ENCODE measurements at regions not wholly inside any gene's neighbourhood (a gene's known extent, or its start where the extent isn't known, plus 50 kb on each side); places are given as distances from the start of the nearest gene placed in this dataset.

DNA sequence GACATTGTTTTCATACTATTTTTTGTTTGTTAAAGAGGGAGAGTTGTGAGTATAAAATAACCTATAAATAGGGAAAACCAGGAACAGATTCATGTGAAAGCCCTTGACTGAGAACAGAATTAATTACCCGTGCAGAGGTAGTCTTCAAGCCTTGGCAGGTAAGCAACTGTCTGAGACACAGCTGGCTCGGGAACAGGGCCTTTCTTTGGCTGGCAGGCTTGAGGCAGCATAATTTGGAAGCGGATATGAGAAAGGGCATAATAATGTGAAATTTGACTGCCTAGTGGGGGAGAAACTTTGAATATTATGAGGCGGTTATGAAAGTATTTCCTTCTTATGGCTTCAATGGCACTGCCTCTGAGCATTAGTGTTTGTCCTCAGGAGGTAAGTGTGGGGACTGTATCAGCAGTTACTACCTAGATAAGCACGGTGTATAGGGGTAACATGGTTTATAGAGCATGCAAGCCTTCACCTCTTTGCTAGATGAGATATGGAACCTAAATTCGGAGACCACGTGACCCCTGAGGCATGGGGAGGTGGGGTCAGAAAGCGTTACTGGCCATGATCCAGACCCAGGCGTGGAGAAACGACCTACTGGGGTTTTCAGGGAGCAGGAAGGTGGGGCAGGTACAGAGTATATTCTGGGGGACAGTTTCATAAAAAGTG lies 210.2 kb upstream of the GAS1 start:
- Histone ChIP-seq H2BK12ac (ENCODE audit: insufficient read length, low read depth, low read length) (no peak overlapping the region), H2BK120ac (ENCODE audit: low read depth, low read length, poor library complexity, severe bottlenecking) (no peak overlapping the region), H3K18ac (ENCODE audit: insufficient read length, low read depth, low read length) (no peak overlapping the region), H2BK20ac (ENCODE audit: low read depth, low read length, poor library complexity, severe bottlenecking) (no peak overlapping the region), H3K14ac (ENCODE audit: insufficient read depth, low read length) (no peak overlapping the region), H3K27ac (ENCODE audit: insufficient read length, low read depth, low read length) (no peak overlapping the region), H3K9ac (ENCODE audit: extremely low read depth, insufficient read length, low read length) (no peak overlapping the region), H3K4me2 (ENCODE audit: insufficient read depth, insufficient read length, low read length) (no peak overlapping the region), H3K79me2 (ENCODE audit: insufficient read depth, low read length) (no peaks in the 10 kb centered on the region), H2BK5ac (ENCODE audit: insufficient read length, low read length) (no peak overlapping the region), H3K4me1 (ENCODE audit: insufficient read depth, low read length) (no peaks in the 10 kb centered on the region), H3K4ac (ENCODE audit: low read depth, low read length) (no peak overlapping the region), H4K8ac (replicated peaks; ENCODE audit: insufficient read length, low read depth, low read length) (no peak overlapping the region), H4K5ac (ENCODE audit: insufficient read length, low read depth, low read length) (no peak overlapping the region), H3K23me2 (ENCODE audit: insufficient read length, low read depth, low read length, poor library complexity, severe bottlenecking) (no peaks in the 10 kb centered on the region), H2BK15ac (ENCODE audit: low read depth, low read length) (no peak overlapping the region), H3T11ph (ENCODE audit: low read length) (no peak overlapping the region), H4K91ac (ENCODE audit: insufficient read length, low read depth, low read length) (no peak overlapping the region), H2AFZ (ENCODE audit: low read length) (no peak overlapping the region), H3K79me1 (ENCODE audit: insufficient read depth, low read depth, low read length, poor library complexity, severe bottlenecking) (no peaks in the 10 kb centered on the region), H2AK5ac (ENCODE audit: insufficient read length, low read length) (no peak overlapping the region), H3K9me3 (ENCODE audit: control insufficient read depth, low read depth, low read length) (no peaks in the 10 kb centered on the region), H4K20me1 (ENCODE audit: control insufficient read depth, insufficient read depth, insufficient read length) (no peaks in the 10 kb centered on the region), H3K56ac (ENCODE audit: insufficient read length, low read depth, low read length) (no peak overlapping the region), H3K27me3 (ENCODE audit: insufficient read depth, low read length) (no peaks in the 10 kb centered on the region), H3K23ac (ENCODE audit: insufficient read length, low read depth, low read length) (no peak overlapping the region)
- Mint-ChIP-seq H3K4me3 (no peak overlapping the region), H3K27ac (no peak overlapping the region), H3K27me3 (ENCODE audit: low read depth) (no peaks in the 10 kb centered on the region; the same call in none of the 2 replicates), H3K36me3 (ENCODE audit: insufficient read depth in 1 of 3, low read depth in 3 of 3) (no peaks in the 10 kb centered on the region), H3K9me3 (no peaks in the 10 kb centered on the region), H3K4me1 (no peaks in the 10 kb centered on the region)
- DNase-seq, result no peak
- TF ChIP-seq, protein P1, sequence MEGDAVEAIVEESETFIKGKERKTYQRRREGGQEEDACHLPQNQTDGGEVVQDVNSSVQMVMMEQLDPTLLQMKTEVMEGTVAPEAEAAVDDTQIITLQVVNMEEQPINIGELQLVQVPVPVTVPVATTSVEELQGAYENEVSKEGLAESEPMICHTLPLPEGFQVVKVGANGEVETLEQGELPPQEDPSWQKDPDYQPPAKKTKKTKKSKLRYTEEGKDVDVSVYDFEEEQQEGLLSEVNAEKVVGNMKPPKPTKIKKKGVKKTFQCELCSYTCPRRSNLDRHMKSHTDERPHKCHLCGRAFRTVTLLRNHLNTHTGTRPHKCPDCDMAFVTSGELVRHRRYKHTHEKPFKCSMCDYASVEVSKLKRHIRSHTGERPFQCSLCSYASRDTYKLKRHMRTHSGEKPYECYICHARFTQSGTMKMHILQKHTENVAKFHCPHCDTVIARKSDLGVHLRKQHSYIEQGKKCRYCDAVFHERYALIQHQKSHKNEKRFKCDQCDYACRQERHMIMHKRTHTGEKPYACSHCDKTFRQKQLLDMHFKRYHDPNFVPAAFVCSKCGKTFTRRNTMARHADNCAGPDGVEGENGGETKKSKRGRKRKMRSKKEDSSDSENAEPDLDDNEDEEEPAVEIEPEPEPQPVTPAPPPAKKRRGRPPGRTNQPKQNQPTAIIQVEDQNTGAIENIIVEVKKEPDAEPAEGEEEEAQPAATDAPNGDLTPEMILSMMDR (conservative IDR thresholded peaks at IDR 0.05), result no peak
- no CpG with 5 or more reads among the region's 10 CpGs for WGBS (ENCODE audit: extremely low coverage, insufficient read length, low lambda C conversion rate)
